Duodenal mucosa (tissue), 2 donors: ENCODE measurements at regions not wholly inside any gene's neighbourhood (a gene's known extent, or its start where the extent isn't known, plus 50 kb on each side); places are given as distances from the start of the nearest gene placed in this dataset.
"Not testable (repeated sequence)": the region's sequence is repeated elsewhere in the genome, so short reads cannot be mapped to it uniquely, and the experiment has no call there.

Source experiments
- H3K27ac ChIP-seq: one replicate; pipeline ENCODE4 v1.7.0; 2013; ENCODE audit warnings: low read depth, low read length
- H3K27me3 ChIP-seq, 2 donors: one replicate each; pipeline ENCODE4 v1.7.0; 2013; ENCODE audit warnings: low read length in 2 of 2, control low read depth in 1 of 2; ENCODE audit not compliant: insufficient read depth in 2 of 2, control insufficient read depth in 1 of 2
- H3K36me3 ChIP-seq, 2 donors: one replicate each; pipeline ENCODE4 v1.7.0; 2013; ENCODE audit warnings: low read length in 2 of 2, control low read depth in 1 of 2; ENCODE audit not compliant: insufficient read depth in 2 of 2, control insufficient read depth in 1 of 2
- H3K4me1 ChIP-seq, 2 donors: one replicate each; pipeline ENCODE4 v1.7.0; 2013; ENCODE audit warnings: low read length in 2 of 2, control low read depth in 1 of 2; ENCODE audit not compliant: insufficient read depth in 2 of 2, control insufficient read depth in 1 of 2
- H3K4me3 ChIP-seq, 2 donors: one replicate each; pipeline ENCODE4 v1.7.0; 2013; ENCODE audit warnings: low read length in 2 of 2, low read depth in 1 of 2
- H3K9ac ChIP-seq, 2 donors: one replicate each; pipeline ENCODE4 v1.7.0; 2013; ENCODE audit warnings: low read length in 2 of 2, low read depth in 1 of 2
- H3K9me3 ChIP-seq, 2 donors: one replicate each; pipeline ENCODE4 v1.7.0; 2013; ENCODE audit warnings: low read length in 2 of 2, control low read depth in 1 of 2; ENCODE audit not compliant: control insufficient read depth in 1 of 2

- Histone ChIP-seq H3K27ac (no peak overlapping the region), H3K27me3 (no peaks in the 10 kb centered on the region), H3K9ac (no peak overlapping the region), H3K4me3 (no peak overlapping the region), H3K36me3 (no peaks in the 10 kb centered on the region), H3K9me3 (no peaks in the 10 kb centered on the region), H3K4me1 (peaks cover 22 to 29% of the 10 kb centered on the region in 2 donors)
Observed at GRCh38 chr3:11716573-11717290, 73.0 kb upstream of the VGLL4 start.

DNA sequence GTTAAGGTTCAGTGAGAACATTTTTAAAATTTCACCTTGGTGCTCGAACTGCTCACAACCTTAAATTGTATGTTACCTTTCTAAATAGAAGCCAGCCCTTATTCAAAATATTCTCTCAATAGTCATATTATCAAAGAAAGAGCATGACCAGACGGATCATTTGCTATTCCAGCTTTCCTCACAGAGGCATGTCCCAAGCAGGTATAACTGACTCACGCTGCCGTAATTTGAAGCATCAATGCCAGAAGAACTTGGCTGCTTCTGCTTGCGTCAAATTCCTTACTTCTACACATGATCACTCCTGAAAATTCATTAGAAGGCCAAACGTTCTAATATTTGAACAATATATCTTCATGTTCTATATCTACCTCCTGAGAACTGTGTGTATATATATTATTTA is 69.5 kb upstream of the VGLL4 start:
- H3K27ac ChIP-seq: no peak overlapping the region
- H3K27me3 ChIP-seq: no peaks in the 10 kb centered on the region
- H3K9me3 ChIP-seq: peaks cover 5 to 9% of the 10 kb centered on the region in 2 donors
- peaks cover 10 to 13% of the 10 kb centered on the region in 2 donors for H3K4me1 ChIP-seq
- no peaks in the 10 kb centered on the region for H3K36me3 ChIP-seq
- no peak overlapping the region for H3K9ac ChIP-seq
- no peak overlapping the region for H3K4me3 ChIP-seq

- H3K4me3 ChIP-seq: no peak overlapping the region
- H3K27ac ChIP-seq: no peak overlapping the region
- no peaks in the 10 kb centered on the region for H3K36me3 ChIP-seq
- no peaks in the 10 kb centered on the region for H3K27me3 ChIP-seq
- no peak overlapping the region for H3K9ac ChIP-seq
- H3K9me3 ChIP-seq: peaks cover 5 to 9% of the 10 kb centered on the region in 2 donors
- H3K4me1 ChIP-seq: peaks cover 5 to 8% of the 10 kb centered on the region in 2 donors
Observed at GRCh38 chr3:11712646-11713045, 68.9 kb upstream of the VGLL4 start.

- peaks cover 5 to 9% of the 10 kb centered on the region in 2 donors for H3K9me3 ChIP-seq
- no peaks in the 10 kb centered on the region for H3K27me3 ChIP-seq
- H3K9ac ChIP-seq: no peak overlapping the region
- H3K4me1 ChIP-seq: peaks cover 0 to 5% of the 10 kb centered on the region in 2 donors
- no peak overlapping the region for H3K27ac ChIP-seq
- no peaks in the 10 kb centered on the region for H3K36me3 ChIP-seq
- H3K4me3 ChIP-seq: no peak overlapping the region
Observed at GRCh38 chr3:11711876-11712275, 68.2 kb upstream of the VGLL4 start.

GRCh38 chr3:11709782-11710181 is 66.1 kb upstream of the VGLL4 start:
- H3K9me3 ChIP-seq: peaks cover 5 to 9% of the 10 kb centered on the region in 2 donors
- no peaks in the 10 kb centered on the region for H3K27me3 ChIP-seq
- H3K36me3 ChIP-seq: no peaks in the 10 kb centered on the region
- H3K4me3 ChIP-seq: no peak overlapping the region
- no peak overlapping the region for H3K9ac ChIP-seq
- H3K4me1 ChIP-seq: no peaks in the 10 kb centered on the region
- no peak overlapping the region for H3K27ac ChIP-seq

DNA sequence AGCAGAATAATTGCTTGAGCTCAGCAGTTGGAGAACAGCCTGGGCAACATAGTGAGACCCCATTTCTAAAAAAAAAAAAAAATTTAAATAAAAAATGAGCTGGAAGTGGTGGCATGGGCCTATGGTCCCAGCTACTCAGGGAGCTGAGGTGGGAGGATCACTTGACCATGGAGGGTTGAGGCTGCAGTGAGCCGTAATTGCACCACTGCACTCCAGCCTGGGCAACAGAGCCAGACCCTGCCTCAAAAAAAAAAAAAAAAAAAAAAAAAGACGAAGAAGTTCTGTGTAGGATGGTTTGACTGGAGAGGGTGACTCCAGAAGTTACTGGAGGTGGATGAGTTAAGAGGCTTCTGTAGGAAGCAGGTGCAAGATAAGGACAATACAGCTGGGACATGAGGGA is 63.4 kb upstream of the VGLL4 start:
- H3K36me3 ChIP-seq: not testable (repeated sequence)

DNA sequence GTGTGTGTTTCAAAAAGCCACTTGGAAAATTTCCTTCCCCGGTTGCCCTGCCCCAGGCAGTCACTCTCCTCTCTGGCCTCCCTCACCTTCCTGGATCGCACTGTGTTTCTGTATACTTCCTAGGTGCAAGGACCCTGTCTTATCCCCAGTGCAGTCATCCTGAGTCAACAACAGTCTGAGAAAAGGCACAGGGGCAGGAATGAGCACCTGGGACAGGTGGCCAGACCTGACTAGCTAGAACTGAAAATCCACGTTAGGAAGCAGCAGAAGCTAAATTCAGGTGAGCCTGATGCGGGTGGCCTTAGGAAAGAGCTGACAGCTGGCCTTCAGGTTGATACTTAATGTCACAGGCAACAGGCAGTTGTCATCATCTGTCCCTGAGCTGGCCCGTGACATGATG is 62.9 kb upstream of the VGLL4 start:
- Histone ChIP-seq H3K36me3 (no peaks in the 10 kb centered on the region), H3K4me3 (no peak overlapping the region), H3K4me1 (no peaks in the 10 kb centered on the region), H3K27me3 (no peaks in the 10 kb centered on the region), H3K9me3 (peaks cover 5 to 9% of the 10 kb centered on the region in 2 donors), H3K9ac (no peak overlapping the region), H3K27ac (no peak overlapping the region)

More for the DNA sequence above, 63.4 kb upstream of the VGLL4 start:
- H3K4me1 ChIP-seq, H3K9ac ChIP-seq, H3K9me3 ChIP-seq, H3K27ac ChIP-seq, H3K27me3 ChIP-seq, H3K4me3 ChIP-seq: not testable (repeated sequence)

DNA sequence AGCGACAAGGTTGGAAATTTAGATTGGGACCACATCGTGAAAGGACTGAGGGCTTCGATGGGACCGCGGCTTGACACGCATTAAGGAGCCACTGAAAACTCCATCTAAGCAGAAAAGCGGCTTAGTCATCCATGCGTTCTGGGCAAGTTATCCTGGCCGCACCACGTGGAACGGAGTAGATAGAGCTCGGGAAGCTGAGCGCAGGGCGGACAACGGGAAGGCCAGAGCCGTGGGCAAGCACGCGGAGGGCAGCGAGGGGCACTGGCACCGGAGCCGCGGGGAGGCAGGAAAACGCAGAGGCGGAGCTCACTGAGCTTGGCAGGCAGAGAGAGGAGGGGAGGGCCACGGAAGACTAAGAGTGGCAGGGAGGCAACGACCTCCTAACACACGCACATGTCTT is 61.3 kb upstream of the VGLL4 start:
- H3K27ac ChIP-seq: no peak overlapping the region
- no peaks in the 10 kb centered on the region for H3K27me3 ChIP-seq
- peaks cover 5% of the 10 kb centered on the region in 2 donors for H3K9me3 ChIP-seq
- H3K4me3 ChIP-seq: no peak overlapping the region
- H3K9ac ChIP-seq: no peak overlapping the region
- no peaks in the 10 kb centered on the region for H3K4me1 ChIP-seq
- peaks cover 0 to 8% of the 10 kb centered on the region in 2 donors for H3K36me3 ChIP-seq

DNA sequence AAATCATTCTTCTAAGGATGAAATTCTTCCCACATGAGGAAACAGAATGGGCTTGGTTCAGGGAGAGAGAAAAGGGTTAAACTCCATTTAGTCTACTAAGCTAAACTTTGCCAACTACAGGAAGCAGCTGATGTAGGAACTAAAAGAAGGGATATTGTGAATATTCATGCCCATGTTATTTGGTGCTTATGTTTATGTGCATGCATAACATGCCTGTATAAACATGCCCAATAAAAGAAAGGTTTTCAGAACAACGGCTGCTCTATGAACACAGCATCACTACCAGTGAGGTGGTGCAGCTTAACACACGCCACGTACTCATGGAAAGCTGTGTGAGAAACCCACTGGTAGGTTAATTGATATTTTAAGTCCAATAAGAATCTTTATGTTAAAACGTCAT is 59.4 kb upstream of the VGLL4 start:
- H3K36me3 ChIP-seq: peaks cover 0 to 8% of the 10 kb centered on the region in 2 donors
- no peak overlapping the region for H3K27ac ChIP-seq
- H3K9ac ChIP-seq: no peak overlapping the region
- no peaks in the 10 kb centered on the region for H3K4me1 ChIP-seq
- no peak overlapping the region for H3K4me3 ChIP-seq
- no peaks in the 10 kb centered on the region for H3K27me3 ChIP-seq
- no peaks in the 10 kb centered on the region for H3K9me3 ChIP-seq

- H3K4me1 ChIP-seq: no peaks in the 10 kb centered on the region
- no peak overlapping the region for H3K4me3 ChIP-seq
- H3K27ac ChIP-seq: no peak overlapping the region
- no peak overlapping the region for H3K9ac ChIP-seq
- peaks cover 0 to 8% of the 10 kb centered on the region in 2 donors for H3K36me3 ChIP-seq
- H3K27me3 ChIP-seq: no peaks in the 10 kb centered on the region
- no peaks in the 10 kb centered on the region for H3K9me3 ChIP-seq
Observed at GRCh38 chr3:11699083-11699427, 55.3 kb upstream of the VGLL4 start.
